Liver (tissue), 8 donors: ENCODE measurements at regions not wholly inside any gene's neighbourhood (a gene's known extent, or its start where the extent isn't known, plus 50 kb on each side); places are given as distances from the start of the nearest gene placed in this dataset.

ENCODE experiments used
- DNase-seq: peaks from one replicate; pipeline ENCODE4 v3.0.0-alpha.2; 2017; ENCODE audit warnings: low spot score
- H3K27ac ChIP-seq, 2 donors: one replicate each; pipeline ENCODE4 v1.7.0; 2013; ENCODE audit warnings: inconsistent platforms in 2 of 2, low read length in 2 of 2, control low read depth in 1 of 2, low read depth in 1 of 2, mild to moderate bottlenecking in 1 of 2
- H3K27me3 ChIP-seq, 4 donors: one replicate each; pipeline versions ENCODE4 v1.6.1 to v1.7.0; 2013; ENCODE audit warnings: low read length in 3 of 4, inconsistent platforms in 1 of 4, mild to moderate bottlenecking in 1 of 4, moderate library complexity in 1 of 4; ENCODE audit not compliant: control insufficient read depth in 4 of 4, insufficient read depth in 4 of 4
- H3K36me3 ChIP-seq, 4 donors: one replicate each; pipeline versions ENCODE4 v1.6.1 to v1.7.0; 2013; ENCODE audit warnings: low read length in 3 of 4, mild to moderate bottlenecking in 3 of 4, low read depth in 1 of 4, moderate library complexity in 1 of 4; ENCODE audit not compliant: control insufficient read depth in 4 of 4, insufficient read depth in 3 of 4
- H3K4me1 ChIP-seq, 4 donors: one replicate each; pipeline versions ENCODE4 v1.6.1 to v1.7.0; 2013; ENCODE audit warnings: low read length in 3 of 4, mild to moderate bottlenecking in 3 of 4, moderate library complexity in 1 of 4; ENCODE audit not compliant: control insufficient read depth in 4 of 4, insufficient read depth in 4 of 4
- H3K4me3 ChIP-seq, 3 donors: one replicate each; pipeline versions ENCODE4 v1.6.1 to v1.7.0; 2013; ENCODE audit warnings: low read length in 3 of 3, control low read depth in 1 of 3, low read depth in 1 of 3, mild to moderate bottlenecking in 1 of 3
- H3K9ac ChIP-seq, 2 donors: one replicate each; pipeline ENCODE4 v1.7.0; 2013; ENCODE audit warnings: low read length in 2 of 2, mild to moderate bottlenecking in 2 of 2, moderate library complexity in 2 of 2, control low read depth in 1 of 2, low read depth in 1 of 2
- H3K9me3 ChIP-seq, 4 donors: one replicate each; pipeline versions ENCODE4 v1.6.1 to v1.7.0; 2013; ENCODE audit warnings: low read length in 3 of 4; ENCODE audit not compliant: control insufficient read depth in 4 of 4
- ATF3 ChIP-seq: IDR thresholded peaks from 2 replicates; pipeline ENCODE4 v1.6.1; 2016; ENCODE audit warnings: antibody characterized with exemption
- CTCF ChIP-seq: fragments of 150-350 bp; IDR thresholded peaks from 2 replicates; pipeline ENCODE4 v1.5.1; 2017; ENCODE audit warnings: improper control_type of control experiment, low read depth, low read length; ENCODE audit not compliant: missing input control
- EGR1 ChIP-seq, 2 donors: IDR thresholded peaks; 2 replicates each; pipeline ENCODE4 v1.6.1; 2016 to 2018; ENCODE audit warnings: antibody characterized with exemption in 2 of 2, low read depth in 2 of 2
- FOXA1 ChIP-seq: IDR thresholded peaks from 2 replicates; pipeline ENCODE4 v1.6.1; 2016; ENCODE audit warnings: antibody characterized with exemption
- FOXA2 ChIP-seq: IDR thresholded peaks from 2 replicates; pipeline ENCODE4 v1.6.1; 2016; ENCODE audit warnings: antibody characterized with exemption
- GABPA ChIP-seq, 2 donors: IDR thresholded peaks in 1 of 2; conservative IDR thresholded peaks in 1 of 2; 2 replicates each; pipeline ENCODE4 v1.6.1; 2016; ENCODE audit warnings: antibody characterized with exemption in 2 of 2, mild to moderate bottlenecking in 1 of 2, moderate library complexity in 1 of 2
- HNF4A ChIP-seq, 2 donors: conservative IDR thresholded peaks; 2 replicates each; pipeline ENCODE4 v1.6.1; 2016; ENCODE audit warnings: antibody characterized with exemption in 2 of 2, mild to moderate bottlenecking in 2 of 2
- HNF4G ChIP-seq: IDR thresholded peaks from 2 replicates; pipeline ENCODE4 v1.6.1; 2016; ENCODE audit warnings: antibody characterized with exemption
- JUND ChIP-seq, 2 donors: IDR thresholded peaks; 2 replicates each; pipeline ENCODE4 v1.6.1; 2016; ENCODE audit warnings: antibody characterized with exemption in 2 of 2
- MAX ChIP-seq: IDR thresholded peaks from 2 replicates; pipeline ENCODE4 v1.6.1; 2016; ENCODE audit warnings: antibody characterized with exemption
- NR2F2 ChIP-seq: IDR thresholded peaks from 2 replicates; pipeline ENCODE4 v1.6.1; 2016; ENCODE audit warnings: antibody characterized with exemption
- RAD21 ChIP-seq, 2 donors: IDR thresholded peaks; 2 replicates each; pipeline ENCODE4 v1.6.1; 2016; ENCODE audit warnings: antibody characterized with exemption in 2 of 2, mild to moderate bottlenecking in 2 of 2
- REST ChIP-seq: IDR thresholded peaks from 2 replicates; pipeline ENCODE4 v1.6.1; 2016; ENCODE audit warnings: antibody characterized with exemption, mild to moderate bottlenecking
- SP1 ChIP-seq: IDR thresholded peaks from 2 replicates; pipeline ENCODE4 v1.6.1; 2018; ENCODE audit warnings: antibody characterized with exemption, mild to moderate bottlenecking
- TAF1 ChIP-seq: conservative IDR thresholded peaks from 2 replicates; pipeline ENCODE4 v1.6.1; 2016; ENCODE audit warnings: antibody characterized with exemption, mild to moderate bottlenecking
- YY1 ChIP-seq: IDR thresholded peaks from 2 replicates; pipeline ENCODE4 v1.6.1; 2016; ENCODE audit warnings: antibody characterized with exemption, mild to moderate bottlenecking
- ZBTB33 ChIP-seq: IDR thresholded peaks from 2 replicates; pipeline ENCODE4 v1.6.1; 2016; ENCODE audit warnings: antibody characterized with exemption
- WGBS: extraction: QIAGEN DNeasy Blood & Tissue Kit; methylation state at CpG from one replicate; pipeline ENCODE4 v1.1.7; 2013; 5-methylcytosine and 5-hydroxymethylcytosine counted together
- donor health status: healthy.
- donor health status: healthy.
- donor health status: healthy.
- donor health status: healthy.
- donor health status: healthy.

GRCh38 chr5:4413996-4414395 is 726.1 kb upstream of the ADAMTS16 start:
- WGBS: 54% methylated on average over 8 of the region's 8 CpGs
- TF ChIP-seq NR2F2 (no peak), ZBTB33 (no peak), JUND (IDR thresholded peaks at IDR 0.05) (no peak), EGR1 (IDR thresholded peaks at IDR 0.05; ENCODE audit: low read depth in 2 of 2) (no peak), ATF3 (no peak), GABPA (IDR thresholded peaks at IDR 0.05 in 1 of 2, conservative IDR thresholded peaks at IDR 0.05 in 1 of 2) (no peak), REST (no peak), CTCF (no peak), RAD21 (IDR thresholded peaks at IDR 0.05) (no peak), HNF4A (conservative IDR thresholded peaks at IDR 0.05) (no peak), MAX (no peak), YY1 (no peak), TAF1 (no peak)
- no peak overlapping the region for H3K27ac ChIP-seq

GRCh38 chr5:4418084-4418483 is 722.0 kb upstream of the ADAMTS16 start:
- H3K4me1 ChIP-seq: no peaks in the 10 kb centered on the region
- no peak overlapping the region for H3K27ac ChIP-seq
- H3K9me3 ChIP-seq: no peaks in the 10 kb centered on the region
- no peak overlapping the region for H3K9ac ChIP-seq
- DNase-seq: no peak
- H3K36me3 ChIP-seq: no peaks in the 10 kb centered on the region
- WGBS: 34% methylated on average over 2 of the region's 2 CpGs
- H3K4me3 ChIP-seq: no peak overlapping the region
- peaks cover 0 to 4% (median 0%) of the 10 kb centered on the region in 4 donors for H3K27me3 ChIP-seq
- TF ChIP-seq HNF4G (no peak), SP1 (no peak), CTCF (no peak), EGR1 (IDR thresholded peaks at IDR 0.05; ENCODE audit: low read depth in 2 of 2) (no peak), TAF1 (no peak), GABPA (IDR thresholded peaks at IDR 0.05 in 1 of 2, conservative IDR thresholded peaks at IDR 0.05 in 1 of 2) (no peak), YY1 (no peak), MAX (no peak), HNF4A (conservative IDR thresholded peaks at IDR 0.05) (no peak), FOXA1 (no peak), ATF3 (no peak), ZBTB33 (no peak), NR2F2 (no peak), JUND (IDR thresholded peaks at IDR 0.05) (no peak), FOXA2 (no peak)

More at GRCh38 chr5:4413996-4414395, 726.1 kb upstream of the ADAMTS16 start:
- no peak overlapping the region for H3K9ac ChIP-seq
- peaks cover 0 to 4% (median 0%) of the 10 kb centered on the region in 4 donors for H3K27me3 ChIP-seq
- H3K4me3 ChIP-seq: no peak overlapping the region
- no peaks in the 10 kb centered on the region for H3K4me1 ChIP-seq
- H3K36me3 ChIP-seq: no peaks in the 10 kb centered on the region
- DNase-seq: no peak
- no peaks in the 10 kb centered on the region for H3K9me3 ChIP-seq
